ENCODE measurements at regions not wholly inside any gene's neighbourhood (a gene's known extent, or its start where the extent isn't known, plus 50 kb on each side); places are given as distances from the start of the nearest gene placed in this dataset.
"Not testable (repeated sequence)": the region's sequence is repeated elsewhere in the genome, so short reads cannot be mapped to it uniquely, and the experiment has no call there.

GRCh38 chr3:95237783-95238182, 1174.9 kb downstream of the NSUN3 start:
- Histone ChIP-seq H3K4me1 (ENCODE audit: insufficient read depth, low read length) (no peaks in the 10 kb centered on the region), H3K9me3 (ENCODE audit: low read length) (no peaks in the 10 kb centered on the region), H3K9ac (ENCODE audit: low read length) (no peak overlapping the region), H3K36me3 (ENCODE audit: insufficient read depth, low read length) (no peaks in the 10 kb centered on the region), H3K27ac (ENCODE audit: low read depth, low read length) (no peak overlapping the region), H3K4me3 (ENCODE audit: low read depth in 1 of 2, low read length in 2 of 2) (no peak overlapping the region), H3K27me3 (ENCODE audit: control insufficient read depth in 1 of 2, insufficient read depth in 2 of 2, low read length in 2 of 2) (no peaks in the 10 kb centered on the region)

GRCh38 chr3:95240395-95240794, 1177.5 kb downstream of the NSUN3 start:
- no peaks in the 10 kb centered on the region for H3K36me3 ChIP-seq (ENCODE audit: insufficient read depth, low read length)
- H3K27ac ChIP-seq (ENCODE audit: low read depth, low read length): no peak overlapping the region
- no peaks in the 10 kb centered on the region for H3K4me1 ChIP-seq (ENCODE audit: insufficient read depth, low read length)
- H3K4me3 ChIP-seq (ENCODE audit: low read depth in 1 of 2, low read length in 2 of 2): no peak overlapping the region
- H3K9ac ChIP-seq (ENCODE audit: low read length): no peak overlapping the region
- H3K9me3 ChIP-seq (ENCODE audit: low read length): no peaks in the 10 kb centered on the region
- no peaks in the 10 kb centered on the region for H3K27me3 ChIP-seq (ENCODE audit: control insufficient read depth in 1 of 2, insufficient read depth in 2 of 2, low read length in 2 of 2)

GRCh38 chr3:95241256-95241655, 1178.4 kb downstream of the NSUN3 start:
- not testable (repeated sequence) for H3K27me3 ChIP-seq (ENCODE audit: control insufficient read depth in 1 of 2, insufficient read depth in 2 of 2, low read length in 2 of 2); H3K9ac ChIP-seq (ENCODE audit: low read length); H3K4me1 ChIP-seq (ENCODE audit: insufficient read depth, low read length); H3K27ac ChIP-seq (ENCODE audit: low read depth, low read length); H3K36me3 ChIP-seq (ENCODE audit: insufficient read depth, low read length); H3K4me3 ChIP-seq (ENCODE audit: low read depth in 1 of 2, low read length in 2 of 2); H3K9me3 ChIP-seq (ENCODE audit: low read length)

GRCh38 chr3:95246413-95246812, 1183.6 kb downstream of the NSUN3 start:
- Histone ChIP-seq H3K9me3 (ENCODE audit: low read length) (no peaks in the 10 kb centered on the region), H3K27ac (ENCODE audit: low read depth, low read length) (no peak overlapping the region), H3K4me3 (ENCODE audit: low read depth in 1 of 2, low read length in 2 of 2) (no peak overlapping the region), H3K4me1 (ENCODE audit: insufficient read depth, low read length) (no peaks in the 10 kb centered on the region), H3K36me3 (ENCODE audit: insufficient read depth, low read length) (no peaks in the 10 kb centered on the region), H3K27me3 (ENCODE audit: control insufficient read depth in 1 of 2, insufficient read depth in 2 of 2, low read length in 2 of 2) (no peaks in the 10 kb centered on the region), H3K9ac (ENCODE audit: low read length) (no peak overlapping the region)

- Histone ChIP-seq H3K36me3 (ENCODE audit: insufficient read depth, low read length) (no peaks in the 10 kb centered on the region), H3K4me1 (ENCODE audit: insufficient read depth, low read length) (no peaks in the 10 kb centered on the region), H3K9me3 (ENCODE audit: low read length) (no peaks in the 10 kb centered on the region), H3K27ac (ENCODE audit: low read depth, low read length) (no peak overlapping the region), H3K9ac (ENCODE audit: low read length) (no peak overlapping the region), H3K4me3 (ENCODE audit: low read depth in 1 of 2, low read length in 2 of 2) (no peak overlapping the region), H3K27me3 (ENCODE audit: control insufficient read depth in 1 of 2, insufficient read depth in 2 of 2, low read length in 2 of 2) (no peaks in the 10 kb centered on the region)
Measured at GRCh38 chr3:95254061-95254460, 1191.2 kb downstream of the NSUN3 start.

- no peaks in the 10 kb centered on the region for H3K4me1 ChIP-seq (ENCODE audit: insufficient read depth, low read length)
- H3K9me3 ChIP-seq (ENCODE audit: low read length): no peaks in the 10 kb centered on the region
- H3K36me3 ChIP-seq (ENCODE audit: insufficient read depth, low read length): no peaks in the 10 kb centered on the region
- H3K27ac ChIP-seq (ENCODE audit: low read depth, low read length): no peak overlapping the region
- H3K4me3 ChIP-seq (ENCODE audit: low read depth in 1 of 2, low read length in 2 of 2): no peak overlapping the region
- no peaks in the 10 kb centered on the region for H3K27me3 ChIP-seq (ENCODE audit: control insufficient read depth in 1 of 2, insufficient read depth in 2 of 2, low read length in 2 of 2)
- H3K9ac ChIP-seq (ENCODE audit: low read length): no peak overlapping the region
Measured at GRCh38 chr3:95254758-95255157, 1191.9 kb downstream of the NSUN3 start.

GRCh38 chr3:95265129-95265528, 1202.3 kb downstream of the NSUN3 start:
- Histone ChIP-seq H3K27me3 (ENCODE audit: control insufficient read depth in 1 of 2, insufficient read depth in 2 of 2, low read length in 2 of 2) (no peaks in the 10 kb centered on the region), H3K4me1 (ENCODE audit: insufficient read depth, low read length) (no peaks in the 10 kb centered on the region), H3K27ac (ENCODE audit: low read depth, low read length) (no peak overlapping the region), H3K4me3 (ENCODE audit: low read depth in 1 of 2, low read length in 2 of 2) (no peak overlapping the region), H3K9ac (ENCODE audit: low read length) (no peak overlapping the region), H3K36me3 (ENCODE audit: insufficient read depth, low read length) (no peaks in the 10 kb centered on the region), H3K9me3 (ENCODE audit: low read length) (no peaks in the 10 kb centered on the region)

- H3K9ac ChIP-seq (ENCODE audit: low read length): no peak overlapping the region
- H3K9me3 ChIP-seq (ENCODE audit: low read length): no peaks in the 10 kb centered on the region
- no peak overlapping the region for H3K4me3 ChIP-seq (ENCODE audit: low read depth in 1 of 2, low read length in 2 of 2)
- H3K36me3 ChIP-seq (ENCODE audit: insufficient read depth, low read length): no peaks in the 10 kb centered on the region
- H3K27me3 ChIP-seq (ENCODE audit: control insufficient read depth in 1 of 2, insufficient read depth in 2 of 2, low read length in 2 of 2): no peaks in the 10 kb centered on the region
- H3K4me1 ChIP-seq (ENCODE audit: insufficient read depth, low read length): no peaks in the 10 kb centered on the region
- H3K27ac ChIP-seq (ENCODE audit: low read depth, low read length): no peak overlapping the region
Measured at GRCh38 chr3:95271395-95271794, 1208.5 kb downstream of the NSUN3 start.

GRCh38 chr3:95272166-95272565, 1209.3 kb downstream of the NSUN3 start:
- H3K4me1 ChIP-seq (ENCODE audit: insufficient read depth, low read length): no peaks in the 10 kb centered on the region

GRCh38 chr3:95272781-95273180, 1209.9 kb downstream of the NSUN3 start:
- no peaks in the 10 kb centered on the region for H3K27me3 ChIP-seq (ENCODE audit: control insufficient read depth in 1 of 2, insufficient read depth in 2 of 2, low read length in 2 of 2)
- no peaks in the 10 kb centered on the region for H3K4me1 ChIP-seq (ENCODE audit: insufficient read depth, low read length)
- H3K9ac ChIP-seq (ENCODE audit: low read length): no peak overlapping the region
- no peaks in the 10 kb centered on the region for H3K9me3 ChIP-seq (ENCODE audit: low read length)
- no peaks in the 10 kb centered on the region for H3K36me3 ChIP-seq (ENCODE audit: insufficient read depth, low read length)
- H3K27ac ChIP-seq (ENCODE audit: low read depth, low read length): no peak overlapping the region
- H3K4me3 ChIP-seq (ENCODE audit: low read depth in 1 of 2, low read length in 2 of 2): no peak overlapping the region

More at GRCh38 chr3:95272166-95272565, 1209.3 kb downstream of the NSUN3 start:
- no peak overlapping the region for H3K27ac ChIP-seq (ENCODE audit: low read depth, low read length)
- H3K27me3 ChIP-seq (ENCODE audit: control insufficient read depth in 1 of 2, insufficient read depth in 2 of 2, low read length in 2 of 2): no peaks in the 10 kb centered on the region
- H3K9me3 ChIP-seq (ENCODE audit: low read length): no peaks in the 10 kb centered on the region
- no peak overlapping the region for H3K4me3 ChIP-seq (ENCODE audit: low read depth in 1 of 2, low read length in 2 of 2)
- H3K36me3 ChIP-seq (ENCODE audit: insufficient read depth, low read length): no peaks in the 10 kb centered on the region
- no peak overlapping the region for H3K9ac ChIP-seq (ENCODE audit: low read length)

GRCh38 chr3:95277613-95278012, 1214.8 kb downstream of the NSUN3 start:
- Histone ChIP-seq H3K4me3 (ENCODE audit: low read depth in 1 of 2, low read length in 2 of 2) (no peak overlapping the region), H3K27me3 (ENCODE audit: control insufficient read depth in 1 of 2, insufficient read depth in 2 of 2, low read length in 2 of 2) (no peaks in the 10 kb centered on the region), H3K9me3 (ENCODE audit: low read length) (no peaks in the 10 kb centered on the region), H3K36me3 (ENCODE audit: insufficient read depth, low read length) (no peaks in the 10 kb centered on the region), H3K9ac (ENCODE audit: low read length) (no peak overlapping the region), H3K4me1 (ENCODE audit: insufficient read depth, low read length) (no peaks in the 10 kb centered on the region), H3K27ac (ENCODE audit: low read depth, low read length) (no peak overlapping the region)

- Histone ChIP-seq H3K27ac (ENCODE audit: low read depth, low read length) (no peak overlapping the region), H3K27me3 (ENCODE audit: control insufficient read depth in 1 of 2, insufficient read depth in 2 of 2, low read length in 2 of 2) (no peaks in the 10 kb centered on the region), H3K4me1 (ENCODE audit: insufficient read depth, low read length) (no peaks in the 10 kb centered on the region), H3K4me3 (ENCODE audit: low read depth in 1 of 2, low read length in 2 of 2) (no peak overlapping the region), H3K9ac (ENCODE audit: low read length) (no peak overlapping the region), H3K36me3 (ENCODE audit: insufficient read depth, low read length) (no peaks in the 10 kb centered on the region), H3K9me3 (ENCODE audit: low read length) (no peaks in the 10 kb centered on the region)
Measured at GRCh38 chr3:95280711-95281352, 1218.0 kb downstream of the NSUN3 start.

All from muscle layer of colon (tissue), 2 donors.